ENCODE measurements at regions not wholly inside any gene's neighbourhood (a gene's known extent, or its start where the extent isn't known, plus 50 kb on each side); places are given as distances from the start of the nearest gene placed in this dataset.

GRCh38 chr4:182975806-182976205, 58.6 kb upstream of the DCTD start (continued):
- TF ChIP-seq TRIM24 (IDR thresholded peaks at IDR 0.05), result peak in 1 of 2 experiments; percentile 52; a peak in 2 of 4 replicates
- no peak for TF ChIP-seq DDX20 (tag; IDR thresholded peaks at IDR 0.05; ENCODE audit: low read depth)
- no peak for TF ChIP-seq NELFE (IDR thresholded peaks at IDR 0.05; ENCODE audit: insufficient read depth, insufficient read length)
- TF ChIP-seq NRF1 (conservative IDR thresholded peaks at IDR 0.05 in 1 of 2, IDR thresholded peaks at IDR 0.05 in 1 of 2), result 0 out of 4 replicates have a peak, but pooled peaks of 1 of the 2 experiments have one; percentile 8
- TF ChIP-seq PYGO2 (tag; IDR thresholded peaks at IDR 0.05), result no peak
- TF ChIP-seq XRCC4 (IDR thresholded peaks at IDR 0.05; ENCODE audit: extremely low read depth, insufficient read depth, insufficient read length), result no peak
- TF ChIP-seq GABPA (tag; conservative IDR thresholded peaks at IDR 0.05; ENCODE audit: low read depth), result 0 out of 2 replicates have a peak, but pooled peaks have one; percentile 17
- TF ChIP-seq TEAD4 (IDR thresholded peaks at IDR 0.05; ENCODE audit: low read length), result peak; percentile 65
- TF ChIP-seq TEAD4 (CRISPR knock-in tag; IDR thresholded peaks at IDR 0.05; ENCODE audit: borderline replicate concordance), result no peak
- no peak for TF ChIP-seq NFIX (CRISPR knock-in tag; IDR thresholded peaks at IDR 0.05; ENCODE audit: low read depth)
- no peak for TF ChIP-seq E2F5 (CRISPR knock-in tag; IDR thresholded peaks at IDR 0.05)
- no peak for TF ChIP-seq CBFA2T2 (conservative IDR thresholded peaks at IDR 0.05)
- 0 out of 2 replicates have a peak, but pooled peaks have one; percentile 25 for TF ChIP-seq RNF2 (IDR thresholded peaks at IDR 0.05)
- TF ChIP-seq, protein P1, sequence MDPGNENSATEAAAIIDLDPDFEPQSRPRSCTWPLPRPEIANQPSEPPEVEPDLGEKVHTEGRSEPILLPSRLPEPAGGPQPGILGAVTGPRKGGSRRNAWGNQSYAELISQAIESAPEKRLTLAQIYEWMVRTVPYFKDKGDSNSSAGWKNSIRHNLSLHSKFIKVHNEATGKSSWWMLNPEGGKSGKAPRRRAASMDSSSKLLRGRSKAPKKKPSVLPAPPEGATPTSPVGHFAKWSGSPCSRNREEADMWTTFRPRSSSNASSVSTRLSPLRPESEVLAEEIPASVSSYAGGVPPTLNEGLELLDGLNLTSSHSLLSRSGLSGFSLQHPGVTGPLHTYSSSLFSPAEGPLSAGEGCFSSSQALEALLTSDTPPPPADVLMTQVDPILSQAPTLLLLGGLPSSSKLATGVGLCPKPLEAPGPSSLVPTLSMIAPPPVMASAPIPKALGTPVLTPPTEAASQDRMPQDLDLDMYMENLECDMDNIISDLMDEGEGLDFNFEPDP (CRISPR knock-in tag; IDR thresholded peaks at IDR 0.05), result no peak
- TF ChIP-seq, protein P2, sequence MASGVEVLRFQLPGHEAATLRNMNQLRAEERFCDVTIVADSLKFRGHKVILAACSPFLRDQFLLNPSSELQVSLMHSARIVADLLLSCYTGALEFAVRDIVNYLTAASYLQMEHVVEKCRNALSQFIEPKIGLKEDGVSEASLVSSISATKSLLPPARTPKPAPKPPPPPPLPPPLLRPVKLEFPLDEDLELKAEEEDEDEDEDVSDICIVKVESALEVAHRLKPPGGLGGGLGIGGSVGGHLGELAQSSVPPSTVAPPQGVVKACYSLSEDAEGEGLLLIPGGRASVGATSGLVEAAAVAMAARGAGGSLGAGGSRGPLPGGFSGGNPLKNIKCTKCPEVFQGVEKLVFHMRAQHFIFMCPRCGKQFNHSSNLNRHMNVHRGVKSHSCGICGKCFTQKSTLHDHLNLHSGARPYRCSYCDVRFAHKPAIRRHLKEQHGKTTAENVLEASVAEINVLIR (CRISPR knock-in tag; IDR thresholded peaks at IDR 0.05), result no peak
- TF ChIP-seq FOXJ2 (tag; IDR thresholded peaks at IDR 0.05), result no peak
- TF ChIP-seq PHB2 (IDR thresholded peaks at IDR 0.05; ENCODE audit: low read depth), result no peak
- no peak for TF ChIP-seq E2F1 (CRISPR knock-in tag; IDR thresholded peaks at IDR 0.05)
- no peak for TF ChIP-seq MAFK (IDR thresholded peaks at IDR 0.05; ENCODE audit: low read length)
- TF ChIP-seq JUNB (CRISPR knock-in tag; conservative IDR thresholded peaks at IDR 0.05), result no peak
- TF ChIP-seq, protein P3, sequence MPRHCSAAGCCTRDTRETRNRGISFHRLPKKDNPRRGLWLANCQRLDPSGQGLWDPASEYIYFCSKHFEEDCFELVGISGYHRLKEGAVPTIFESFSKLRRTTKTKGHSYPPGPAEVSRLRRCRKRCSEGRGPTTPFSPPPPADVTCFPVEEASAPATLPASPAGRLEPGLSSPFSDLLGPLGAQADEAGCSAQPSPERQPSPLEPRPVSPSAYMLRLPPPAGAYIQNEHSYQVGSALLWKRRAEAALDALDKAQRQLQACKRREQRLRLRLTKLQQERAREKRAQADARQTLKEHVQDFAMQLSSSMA (CRISPR knock-in tag; IDR thresholded peaks at IDR 0.05), result no peak
- no peak for TF ChIP-seq COPS2 (conservative IDR thresholded peaks at IDR 0.05)
- TF ChIP-seq PHF8 (IDR thresholded peaks at IDR 0.05; ENCODE audit: borderline replicate concordance, low read length), result no peak
- no peak for TF ChIP-seq ZNF134 (CRISPR knock-in tag; conservative IDR thresholded peaks at IDR 0.05)
- TF ChIP-seq HDAC1 (IDR thresholded peaks at IDR 0.05), result no peak

Data from K562 (cell line).